K562 (cell line): ENCODE measurements at regions not wholly inside any gene's neighbourhood (a gene's known extent, or its start where the extent isn't known, plus 50 kb on each side); places are given as distances from the start of the nearest gene placed in this dataset.

Source experiments
- ATAC-seq: fragments of 200-7000 bp; cut with Tn5 transposase; 3 replicates; pipeline ENCODE4 v1.9.1; 2020; ENCODE audit warnings: moderate library complexity
- BruUV-seq: library from RNA; stranded (reverse); fragments of 400-500 nt; replicated peaks from 2 replicates; lab custom pipeline; 2021; lab: Mats Ljungman, UMichigan
- CTCF ChIA-PET: fragments of 300-600 bp; formaldehyde crosslinking; extraction: SDS; loops from one replicate; lab custom pipeline; 2021; ENCODE audit warnings: low intra/inter-chr PET ratio; lab: Yijun Ruan, JAX
- POLR2A ChIA-PET: fragments of 300-600, 350-650 bp; sonication (Branson Sonifier 250); formaldehyde crosslinking; extraction: SDS; loops from one replicate; lab custom pipeline; 2021; ENCODE audit warnings: antibody characterized with exemption, inconsistent platforms; lab: Yijun Ruan, JAX
- DNase-seq, 4 experiments: peaks; one replicate each; pipeline versions ENCODE4 v3.0.0 to v3.0.0-alpha.2; 2011 to 2018; ENCODE audit warnings: low spot score in 3 of 4, mixed read lengths in 3 of 4; ENCODE audit errors: extremely low read depth in 1 of 4
- FAIRE-seq: peaks from 2 replicates; lab custom pipeline; 2011; peaks lifted over from hg19 to GRCh38; lab: Jason Lieb, UNC
- H2AFZ ChIP-seq: 2 replicates; pipeline ENCODE4 v1.6.0; 2011; ENCODE audit warnings: low read depth, low read length, control low read depth, inconsistent platforms
- H3K27ac ChIP-seq: fragments of 200-600 bp; 3 replicates; pipeline ENCODE4 v1.8.0; 2011; ENCODE audit warnings: low read depth, mild to moderate bottlenecking, control low read depth, inconsistent platforms, low read length, moderate library complexity, mixed read lengths; ENCODE audit errors: extremely low read depth
- H3K27me3 ChIP-seq, 2 experiments: fragments of 300-600 bp in 1 of 2; 2 replicates in 1 of 2; 3 replicates in 1 of 2; pipeline versions ENCODE4 v1.6.0 to v1.8.0; 2011; ENCODE audit warnings: inconsistent platforms in 2 of 2, low read length in 2 of 2, mild to moderate bottlenecking in 1 of 2, mixed read lengths in 1 of 2, moderate library complexity in 1 of 2; ENCODE audit not compliant: control insufficient read depth in 2 of 2, insufficient read depth in 2 of 2
- H3K36me3 ChIP-seq: fragments of 300-600 bp; 3 replicates; pipeline ENCODE4 v1.8.0; 2011; ENCODE audit warnings: mild to moderate bottlenecking, low read length, inconsistent platforms; ENCODE audit not compliant: control insufficient read depth, insufficient read depth
- H3K4me1 ChIP-seq, 2 experiments: fragments of 200-600 bp in 1 of 2; replicated peaks in 1 of 2; 2 replicates in 1 of 2; 3 replicates in 1 of 2; pipeline versions ENCODE4 v1.5.1 to v1.8.0; 2011; ENCODE audit warnings: inconsistent platforms in 2 of 2, low read length in 2 of 2, mild to moderate bottlenecking in 1 of 2, mixed read lengths in 1 of 2, moderate library complexity in 1 of 2; ENCODE audit not compliant: control insufficient read depth in 2 of 2, insufficient read depth in 2 of 2
- H3K4me2 ChIP-seq: 2 replicates; pipeline ENCODE4 v1.6.1; 2011; ENCODE audit warnings: low read length, control low read depth, inconsistent platforms, mixed read lengths; ENCODE audit not compliant: insufficient read depth
- H3K4me3 ChIP-seq: fragments of 200-600 bp; sonication (generic), shearing (Covaris generic); 2 replicates; pipeline ENCODE4 v1.5.1; 2016; ENCODE audit warnings: control low read depth, inconsistent platforms
- H3K79me2 ChIP-seq: fragments of 200-600 bp; 3 replicates; pipeline ENCODE4 v1.8.0; 2011; ENCODE audit warnings: low read length, inconsistent platforms; ENCODE audit not compliant: control insufficient read depth, insufficient read depth
- H3K9ac ChIP-seq, 2 experiments: 2 replicates each; pipeline versions ENCODE4 v1.6.0 to v1.6.1; 2011; ENCODE audit warnings: low read depth in 2 of 2, low read length in 2 of 2, control low read depth in 1 of 2, inconsistent platforms in 1 of 2, mild to moderate bottlenecking in 1 of 2, mixed read lengths in 1 of 2; ENCODE audit not compliant: insufficient read depth in 1 of 2
- H3K9me1 ChIP-seq: one replicate; pipeline ENCODE4 v1.6.0; 2011; ENCODE audit warnings: inconsistent platforms, mild to moderate bottlenecking, low read length, moderate library complexity; ENCODE audit not compliant: control insufficient read depth, insufficient read depth
- H3K9me3 ChIP-seq: replicated peaks from 2 replicates; pipeline ENCODE4 v1.5.1; 2011; ENCODE audit warnings: low read depth, low read length, inconsistent platforms; ENCODE audit not compliant: control insufficient read depth, insufficient read depth
- H4K20me1 ChIP-seq: replicated peaks from 2 replicates; pipeline ENCODE4 v1.6.1; 2011; ENCODE audit warnings: low read length, inconsistent platforms, mixed read lengths; ENCODE audit not compliant: control insufficient read depth, insufficient read depth
- DPF2 ChIP-seq: fragments of 450-650 bp; IDR thresholded peaks from 2 replicates; pipeline ENCODE4 v1.6.1; 2016
- E2F3 ChIP-seq: fragments of 250-450 bp; sonication (Bioruptor Pico); IDR thresholded peaks from 2 replicates; pipeline ENCODE4 v1.4.0; 2020; ENCODE audit warnings: mild to moderate bottlenecking
- MBD1 ChIP-seq: fragments of 250-450 bp; sonication (Bioruptor Pico); IDR thresholded peaks from 2 replicates; pipeline ENCODE4 v1.8.0; 2022; ENCODE audit warnings: inconsistent platforms
- MED1 ChIP-seq: sonication (generic); formaldehyde crosslinking; IDR thresholded peaks from 2 replicates; pipeline ENCODE4 v1.8.1; 2023; ENCODE audit warnings: missing genetic modification reagents, borderline replicate concordance
- NEUROD1 ChIP-seq: fragments of 150-350 bp; IDR thresholded peaks from 2 replicates; pipeline ENCODE4 v1.6.1; 2014; ENCODE audit warnings: borderline replicate concordance, low read length, low read depth; ENCODE audit not compliant: partially characterized antibody
- ZBTB1 ChIP-seq: sonication (generic); formaldehyde crosslinking; IDR thresholded peaks from 2 replicates; pipeline ENCODE4 v1.8.1; 2023; ENCODE audit warnings: missing genetic modification reagents, low read depth, mild to moderate bottlenecking, borderline replicate concordance
- ZBTB40 ChIP-seq, 2 experiments: fragments of 450-650 bp in 1 of 2; sonication (generic) in 1 of 2; formaldehyde crosslinking in 1 of 2; IDR thresholded peaks; 2 replicates each; pipeline versions ENCODE4 v1.7.1 to v1.9.0; 2016 to 2022; ENCODE audit warnings: inconsistent platforms in 1 of 2, mild to moderate bottlenecking in 1 of 2, missing genetic modification reagents in 1 of 2
- ZC3H8 ChIP-seq: fragments of 450-650 bp; IDR thresholded peaks from 2 replicates; pipeline ENCODE4 v1.6.1; 2017
- WGBS: fragments of 100-300 bp; shearing (Covaris generic); methylation state at CpG from one replicate; pipeline ENCODE4 v1.1.6; 2016; ENCODE audit warnings: low coverage, mixed read lengths; ENCODE audit not compliant: insufficient coverage; ENCODE audit errors: missing lambda C conversion rate; 5-methylcytosine and 5-hydroxymethylcytosine counted together
- in situ Hi-C: fragments of 300-500 bp; cut with MboI; formaldehyde crosslinking; loops from 4 replicates; pipeline ENCODE4 v1.15.0; 2018; ENCODE audit warnings: inconsistent platforms, mixed read lengths
- intact Hi-C: fragments of 100-400 bp; cut with micrococcal nuclease; formaldehyde crosslinking; loops from 2 replicates; pipeline ENCODE4 v1.14.2; 2022
- TF ChIP-seq, protein P1 (sequence below): fragments of 450-650 bp; IDR thresholded peaks from 2 replicates; pipeline ENCODE4 v1.6.1; 2016; ENCODE audit warnings: antibody characterized with exemption

- TF ChIP-seq, protein P1, sequence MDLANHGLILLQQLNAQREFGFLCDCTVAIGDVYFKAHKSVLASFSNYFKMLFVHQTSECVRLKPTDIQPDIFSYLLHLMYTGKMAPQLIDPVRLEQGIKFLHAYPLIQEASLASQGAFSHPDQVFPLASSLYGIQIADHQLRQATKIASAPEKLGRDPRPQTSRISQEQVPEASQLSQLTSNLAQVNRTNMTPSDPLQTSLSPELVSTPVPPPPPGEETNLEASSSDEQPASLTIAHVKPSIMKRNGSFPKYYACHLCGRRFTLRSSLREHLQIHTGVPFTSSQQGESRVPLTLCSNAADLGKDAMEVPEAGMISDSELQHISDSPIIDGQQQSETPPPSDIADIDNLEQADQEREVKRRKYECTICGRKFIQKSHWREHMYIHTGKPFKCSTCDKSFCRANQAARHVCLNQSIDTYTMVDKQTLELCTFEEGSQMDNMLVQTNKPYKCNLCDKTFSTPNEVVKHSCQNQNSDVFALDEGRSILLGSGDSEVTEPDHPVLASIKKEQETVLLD: no peak
Observed at GRCh38 chr1:30201015-30201414, 522.4 kb downstream of the MATN1 start (continued).

- H3K4me3 ChIP-seq: no peak overlapping the region
- in situ Hi-C loops (no loop called here), intact Hi-C loops (no loop called here)
- no peak overlapping the region for H2AFZ ChIP-seq
- H3K9ac ChIP-seq: no peak overlapping the region
- ATAC-seq (no peak), FAIRE-seq (no peak), DNase-seq (no peak)
- H3K79me2 ChIP-seq: no peaks in the 10 kb centered on the region
- WGBS: 0% methylated on average over 1 of the region's 1 CpG
- H4K20me1 ChIP-seq: no peaks in the 10 kb centered on the region
- POLR2A ChIA-PET: interaction anchor here (0.7 to 1.9 kb wide), 3 partner anchors 9 to 337 kb away, joined by 3 to 4 read pairs (median 3); no protein-coding TSS in a partner anchor
- H3K9me3 ChIP-seq: 0 out of 2 replicates have a peak, but pooled peaks cover 6% of the 10 kb centered on the region
- H3K36me3 ChIP-seq: no peaks in the 10 kb centered on the region
- H3K4me1 ChIP-seq: no peaks in the 10 kb centered on the region; a peak in 1 of 5 replicates
- H3K4me2 ChIP-seq: no peak overlapping the region
- no TSS peak for BruUV-seq
- H3K27ac ChIP-seq: no peak overlapping the region
- H3K9me1 ChIP-seq: no peaks in the 10 kb centered on the region
- H3K27me3 ChIP-seq: peaks cover 4 to 30% of the 10 kb centered on the region in 2 experiments; a peak in 3 of 5 replicates
- CTCF ChIA-PET: no interaction called here
- TF ChIP-seq E2F3 (CRISPR knock-in tag): no peak
- TF ChIP-seq MED1: no peak
- TF ChIP-seq MBD1 (CRISPR knock-in tag): no peak
- no peak for TF ChIP-seq ZBTB1 (CRISPR knock-in tag)
- TF ChIP-seq ZC3H8: no peak
- TF ChIP-seq ZBTB40 (IDR thresholded peaks at IDR 0.05): no peak
- no peak for TF ChIP-seq ZBTB40 (CRISPR knock-in tag; IDR thresholded peaks at IDR 0.05)
- no peak for TF ChIP-seq NEUROD1
- no peak for TF ChIP-seq DPF2
Observed at GRCh38 chr1:30200161-30200560, 523.2 kb downstream of the MATN1 start.
